H9 (cell line): ENCODE measurements at regions not wholly inside any gene's neighbourhood (a gene's known extent, or its start where the extent isn't known, plus 50 kb on each side); places are given as distances from the start of the nearest gene placed in this dataset.

Source experiments
- DNase-seq: peaks from one replicate; pipeline ENCODE4 v3.0.0-alpha.2; 2017
- H2AFZ ChIP-seq: one replicate; pipeline ENCODE4 v1.6.1; 2013; ENCODE audit warnings: mild to moderate bottlenecking, low read length, control low read depth, moderate library complexity
- H2AK5ac ChIP-seq: 2 replicates; pipeline ENCODE4 v1.6.1; 2013; ENCODE audit warnings: low read length, control low read depth, mixed read lengths; ENCODE audit not compliant: insufficient read length
- H2BK120ac ChIP-seq: one replicate; pipeline ENCODE4 v1.6.1; 2013; ENCODE audit warnings: low read depth, mild to moderate bottlenecking, low read length, control low read depth, inconsistent platforms; ENCODE audit not compliant: poor library complexity, severe bottlenecking
- H2BK12ac ChIP-seq: 2 replicates; pipeline ENCODE4 v1.6.1; 2013; ENCODE audit warnings: low read length, control low read depth, mixed read lengths, low read depth; ENCODE audit not compliant: insufficient read length
- H2BK15ac ChIP-seq: 2 replicates; pipeline ENCODE4 v1.6.1; 2013; ENCODE audit warnings: low read depth, low read length, control low read depth
- H2BK20ac ChIP-seq: one replicate; pipeline ENCODE4 v1.6.1; 2013; ENCODE audit warnings: low read depth, mild to moderate bottlenecking, low read length, control low read depth, inconsistent platforms; ENCODE audit not compliant: poor library complexity, severe bottlenecking
- H2BK5ac ChIP-seq: 2 replicates; pipeline ENCODE4 v1.6.1; 2013; ENCODE audit warnings: low read length, control low read depth, mixed read lengths; ENCODE audit not compliant: insufficient read length
- H3K14ac ChIP-seq: 2 replicates; pipeline ENCODE4 v1.6.1; 2013; ENCODE audit warnings: low read length, control low read depth; ENCODE audit not compliant: insufficient read depth
- H3K18ac ChIP-seq: 2 replicates; pipeline ENCODE4 v1.6.1; 2013; ENCODE audit warnings: low read depth, mild to moderate bottlenecking, mixed read lengths, low read length, control low read depth; ENCODE audit not compliant: insufficient read length
- H3K23ac ChIP-seq: 2 replicates; pipeline ENCODE4 v1.6.1; 2013; ENCODE audit warnings: low read length, control low read depth, mixed read lengths, low read depth; ENCODE audit not compliant: insufficient read length
- H3K23me2 ChIP-seq: 2 replicates; pipeline ENCODE4 v1.6.1; 2013; ENCODE audit warnings: low read depth, mild to moderate bottlenecking, mixed read lengths, low read length, control low read depth; ENCODE audit not compliant: insufficient read length, poor library complexity, severe bottlenecking
- H3K27ac ChIP-seq: 2 replicates; pipeline ENCODE4 v1.5.1; 2013; ENCODE audit warnings: low read length, control low read depth, mixed read lengths, low read depth; ENCODE audit not compliant: insufficient read length
- H3K27me3 ChIP-seq: 2 replicates; pipeline ENCODE4 v1.6.1; 2013; ENCODE audit warnings: low read length, control low read depth, inconsistent platforms; ENCODE audit not compliant: insufficient read depth
- H3K4ac ChIP-seq: 2 replicates; pipeline ENCODE4 v1.6.1; 2013; ENCODE audit warnings: low read depth, mild to moderate bottlenecking, control low read depth, inconsistent platforms, low read length, moderate library complexity
- H3K4me1 ChIP-seq: 2 replicates; pipeline ENCODE4 v1.6.1; 2013; ENCODE audit warnings: low read length, control low read depth, inconsistent platforms; ENCODE audit not compliant: insufficient read depth
- H3K4me2 ChIP-seq: 2 replicates; pipeline ENCODE4 v1.6.1; 2013; ENCODE audit warnings: low read length, control low read depth, mixed read lengths; ENCODE audit not compliant: insufficient read length, insufficient read depth
- H3K56ac ChIP-seq: 2 replicates; pipeline ENCODE4 v1.6.1; 2013; ENCODE audit warnings: low read depth, mild to moderate bottlenecking, mixed read lengths, low read length, control low read depth; ENCODE audit not compliant: insufficient read length
- H3K79me1 ChIP-seq: 2 replicates; pipeline ENCODE4 v1.6.1; 2013; ENCODE audit warnings: low read depth, mild to moderate bottlenecking, moderate library complexity, low read length, control low read depth, inconsistent platforms; ENCODE audit not compliant: insufficient read depth, poor library complexity, severe bottlenecking
- H3K79me2 ChIP-seq: 2 replicates; pipeline ENCODE4 v1.6.1; 2013; ENCODE audit warnings: low read length, control low read depth, inconsistent platforms; ENCODE audit not compliant: insufficient read depth
- H3K9ac ChIP-seq: 2 replicates; pipeline ENCODE4 v1.6.1; 2013; ENCODE audit warnings: low read length, control low read depth, mixed read lengths; ENCODE audit not compliant: insufficient read length; ENCODE audit errors: extremely low read depth
- H3K9me3 ChIP-seq: one replicate; pipeline ENCODE4 v1.6.1; 2013; ENCODE audit warnings: low read depth, low read length, inconsistent platforms; ENCODE audit not compliant: control insufficient read depth
- H3T11ph ChIP-seq: one replicate; pipeline ENCODE4 v1.6.1; 2013; ENCODE audit warnings: mild to moderate bottlenecking, low read length, control low read depth, inconsistent platforms
- H4K20me1 ChIP-seq: one replicate; pipeline ENCODE4 v1.6.1; 2013; ENCODE audit not compliant: control insufficient read depth, insufficient read length, insufficient read depth
- H4K5ac ChIP-seq: 2 replicates; pipeline ENCODE4 v1.6.1; 2013; ENCODE audit warnings: low read depth, mild to moderate bottlenecking, mixed read lengths, low read length, control low read depth; ENCODE audit not compliant: insufficient read length
- H4K8ac ChIP-seq: replicated peaks from 2 replicates; pipeline ENCODE4 v1.6.1; 2013; ENCODE audit warnings: low read length, control low read depth, mixed read lengths, low read depth; ENCODE audit not compliant: insufficient read length
- H4K91ac ChIP-seq: 2 replicates; pipeline ENCODE4 v1.6.1; 2013; ENCODE audit warnings: low read depth, mild to moderate bottlenecking, moderate library complexity, mixed read lengths, low read length, control low read depth; ENCODE audit not compliant: insufficient read length
- H3K27ac Mint-ChIP-seq, 3 experiments: 2 replicates in 2 of 3; 3 replicates in 1 of 3; pipeline ENCODE4 v1.8.0; 2020 to 2021; ENCODE audit warnings: mixed read lengths in 3 of 3, mild to moderate bottlenecking in 1 of 3, moderate library complexity in 1 of 3
- H3K27me3 Mint-ChIP-seq: 2 replicates; pipeline ENCODE4 v1.8.0; 2021; ENCODE audit warnings: low read depth, mild to moderate bottlenecking, moderate library complexity, mixed read lengths
- H3K36me3 Mint-ChIP-seq, 3 experiments: 2 replicates in 2 of 3; 3 replicates in 1 of 3; pipeline ENCODE4 v1.8.0; 2020 to 2021; ENCODE audit warnings: low read depth in 3 of 3, mixed read lengths in 3 of 3; ENCODE audit not compliant: insufficient read depth in 1 of 3
- H3K4me1 Mint-ChIP-seq, 2 experiments: 2 replicates each; pipeline ENCODE4 v1.8.0; 2020; ENCODE audit warnings: mixed read lengths in 2 of 2
- H3K4me3 Mint-ChIP-seq, 2 experiments: 2 replicates in 1 of 2; 3 replicates in 1 of 2; pipeline ENCODE4 v1.8.0; 2020 to 2021; ENCODE audit warnings: mild to moderate bottlenecking in 2 of 2, mixed read lengths in 2 of 2, moderate library complexity in 1 of 2
- H3K9me3 Mint-ChIP-seq, 2 experiments: 2 replicates in 1 of 2; 3 replicates in 1 of 2; pipeline ENCODE4 v1.8.0; 2020; ENCODE audit warnings: mild to moderate bottlenecking in 2 of 2, mixed read lengths in 2 of 2, moderate library complexity in 1 of 2
- WGBS: extraction: QIAGEN DNeasy Blood & Tissue Kit; methylation state at CpG from one replicate; pipeline ENCODE4 v1.1.7; 2013; ENCODE audit warnings: missing lambda C conversion rate, low lambda C conversion rate, mixed read lengths; ENCODE audit not compliant: insufficient read length; ENCODE audit errors: extremely low coverage; 5-methylcytosine and 5-hydroxymethylcytosine counted together
- TF ChIP-seq, protein P1 (sequence below): fragments of 200-600 bp; sonication (generic); conservative IDR thresholded peaks from 3 replicates; pipeline ENCODE4 v1.8.0; 2021; ENCODE audit warnings: antibody characterized with exemption, mild to moderate bottlenecking

DNA sequence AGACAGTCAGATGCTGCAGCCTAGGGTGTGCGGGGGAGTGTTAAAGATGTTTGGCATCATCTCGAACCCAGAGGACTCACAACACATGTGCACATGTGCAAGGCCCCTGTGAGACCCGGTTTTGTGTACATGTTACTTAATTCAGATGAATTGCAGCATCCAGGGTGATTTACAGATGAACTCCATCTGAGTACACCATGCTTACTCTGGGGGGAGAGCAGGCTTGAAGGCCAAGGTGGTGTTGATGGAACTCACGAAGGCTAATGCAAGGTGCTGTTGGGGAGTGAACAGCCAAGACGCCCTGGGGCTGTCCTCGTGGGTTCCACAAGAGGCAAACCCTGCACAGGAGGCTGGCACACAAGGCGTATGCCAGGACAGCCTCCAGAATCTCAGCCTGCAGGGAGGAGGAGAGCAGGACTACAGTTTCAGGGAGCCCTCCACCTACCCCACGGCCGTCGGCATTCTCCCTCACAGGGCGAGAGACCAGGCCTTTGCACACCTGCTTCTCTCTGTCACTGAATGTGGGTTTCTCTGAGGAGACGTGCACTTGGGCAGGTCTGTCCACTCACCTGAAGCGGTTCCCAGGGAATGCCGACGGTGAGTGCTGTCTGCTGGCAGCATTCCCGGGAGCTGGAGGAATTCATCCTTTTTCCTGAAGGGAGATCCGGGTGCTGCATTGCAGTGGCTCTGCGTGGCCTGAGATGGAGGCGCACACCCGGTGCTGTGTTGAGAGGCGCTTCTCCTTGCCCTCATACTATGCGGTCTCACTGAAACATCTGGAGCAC is 178.5 kb upstream of the RNF32 start:
- no peak overlapping the region for H3K23ac ChIP-seq
- H3K27me3 Mint-ChIP-seq, result no peaks in the 10 kb centered on the region
- WGBS, result no CpG with 5 or more reads among the region's 22 CpGs
- TF ChIP-seq, protein P1, sequence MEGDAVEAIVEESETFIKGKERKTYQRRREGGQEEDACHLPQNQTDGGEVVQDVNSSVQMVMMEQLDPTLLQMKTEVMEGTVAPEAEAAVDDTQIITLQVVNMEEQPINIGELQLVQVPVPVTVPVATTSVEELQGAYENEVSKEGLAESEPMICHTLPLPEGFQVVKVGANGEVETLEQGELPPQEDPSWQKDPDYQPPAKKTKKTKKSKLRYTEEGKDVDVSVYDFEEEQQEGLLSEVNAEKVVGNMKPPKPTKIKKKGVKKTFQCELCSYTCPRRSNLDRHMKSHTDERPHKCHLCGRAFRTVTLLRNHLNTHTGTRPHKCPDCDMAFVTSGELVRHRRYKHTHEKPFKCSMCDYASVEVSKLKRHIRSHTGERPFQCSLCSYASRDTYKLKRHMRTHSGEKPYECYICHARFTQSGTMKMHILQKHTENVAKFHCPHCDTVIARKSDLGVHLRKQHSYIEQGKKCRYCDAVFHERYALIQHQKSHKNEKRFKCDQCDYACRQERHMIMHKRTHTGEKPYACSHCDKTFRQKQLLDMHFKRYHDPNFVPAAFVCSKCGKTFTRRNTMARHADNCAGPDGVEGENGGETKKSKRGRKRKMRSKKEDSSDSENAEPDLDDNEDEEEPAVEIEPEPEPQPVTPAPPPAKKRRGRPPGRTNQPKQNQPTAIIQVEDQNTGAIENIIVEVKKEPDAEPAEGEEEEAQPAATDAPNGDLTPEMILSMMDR, result no peak
- no peak overlapping the region for H2AK5ac ChIP-seq
- no peak overlapping the region for H3K27ac ChIP-seq
- no peak overlapping the region for H3T11ph ChIP-seq
- no peak overlapping the region for H2BK5ac ChIP-seq
- no peak overlapping the region for H4K8ac ChIP-seq
- no peak overlapping the region for H2AFZ ChIP-seq
- no peak overlapping the region for H2BK12ac ChIP-seq
- H3K79me1 ChIP-seq, result no peaks in the 10 kb centered on the region
- no peak overlapping the region for H3K27ac Mint-ChIP-seq
- H3K14ac ChIP-seq, result no peak overlapping the region
- H3K27me3 ChIP-seq, result no peaks in the 10 kb centered on the region
- no peak overlapping the region for H4K5ac ChIP-seq
- no peak overlapping the region for H3K4me3 Mint-ChIP-seq
- H3K36me3 Mint-ChIP-seq, result no peaks in the 10 kb centered on the region
- no peaks in the 10 kb centered on the region for H3K4me1 ChIP-seq
- no peak overlapping the region for H3K4ac ChIP-seq
- peaks cover 5 to 13% of the 10 kb centered on the region in 2 experiments for H3K4me1 Mint-ChIP-seq
- DNase-seq, result no peak
- H3K79me2 ChIP-seq, result no peaks in the 10 kb centered on the region
- no peak overlapping the region for H3K56ac ChIP-seq
- H3K9ac ChIP-seq, result no peak overlapping the region
- H3K9me3 Mint-ChIP-seq, result peaks cover 0 to 2% of the 10 kb centered on the region in 2 experiments; a peak in 1 of 5 replicates
- no peak overlapping the region for H3K18ac ChIP-seq
- H3K23me2 ChIP-seq, result no peaks in the 10 kb centered on the region
- H2BK15ac ChIP-seq, result no peak overlapping the region
- H2BK120ac ChIP-seq, result no peak overlapping the region
- no peak overlapping the region for H4K91ac ChIP-seq
- H4K20me1 ChIP-seq, result no peaks in the 10 kb centered on the region
- H3K9me3 ChIP-seq, result no peaks in the 10 kb centered on the region
- no peak overlapping the region for H3K4me2 ChIP-seq
- no peak overlapping the region for H2BK20ac ChIP-seq
